Endodermal cell (in vitro differentiated cells): ENCODE measurements at regions not wholly inside any gene's neighbourhood (a gene's known extent, or its start where the extent isn't known, plus 50 kb on each side); places are given as distances from the start of the nearest gene placed in this dataset.

Source experiments
- DNase-seq: peaks from one replicate; pipeline ENCODE4 v3.0.0-alpha.2; 2017
- H3K27ac ChIP-seq: 2 replicates; pipeline ENCODE4 v1.5.1; 2013; ENCODE audit warnings: mild to moderate bottlenecking, low read depth, low read length, moderate library complexity
- H3K27me3 ChIP-seq: 2 replicates; pipeline ENCODE4 v1.6.1; 2013; ENCODE audit warnings: mild to moderate bottlenecking, low read length, moderate library complexity; ENCODE audit not compliant: insufficient read depth, control insufficient read depth, poor library complexity, severe bottlenecking
- H3K36me3 ChIP-seq: 2 replicates; pipeline ENCODE4 v1.7.0; 2013; ENCODE audit warnings: mild to moderate bottlenecking, low read length, moderate library complexity; ENCODE audit not compliant: control insufficient read depth, insufficient read depth
- H3K4me1 ChIP-seq: one replicate; pipeline ENCODE4 v1.7.0; 2013; ENCODE audit warnings: low read length; ENCODE audit not compliant: control insufficient read depth, insufficient read depth
- H3K4me3 ChIP-seq: 2 replicates; pipeline ENCODE4 v1.5.1; 2013; ENCODE audit warnings: mild to moderate bottlenecking, low read length, moderate library complexity
- H3K9ac ChIP-seq: 2 replicates; pipeline ENCODE4 v1.6.1; 2013; ENCODE audit warnings: mild to moderate bottlenecking, low read length, moderate library complexity; ENCODE audit not compliant: poor library complexity, severe bottlenecking; ENCODE audit errors: extremely low read depth
- H3K9me3 ChIP-seq: 2 replicates; pipeline ENCODE4 v1.6.1; 2013; ENCODE audit warnings: mild to moderate bottlenecking, low read length, moderate library complexity; ENCODE audit not compliant: control insufficient read depth
- H3K27ac Mint-ChIP-seq: 2 replicates; pipeline ENCODE4 v1.8.0; 2020; ENCODE audit warnings: mixed read lengths
- H3K27me3 Mint-ChIP-seq: 2 replicates; pipeline ENCODE4 v1.8.0; 2021; ENCODE audit warnings: mild to moderate bottlenecking, mixed read lengths; ENCODE audit not compliant: insufficient read depth
- H3K36me3 Mint-ChIP-seq: 2 replicates; pipeline ENCODE4 v1.8.0; 2020; ENCODE audit warnings: low read depth, mixed read lengths
- H3K4me1 Mint-ChIP-seq: 2 replicates; pipeline ENCODE4 v1.8.0; 2020; ENCODE audit warnings: mixed read lengths
- H3K4me3 Mint-ChIP-seq: 2 replicates; pipeline ENCODE4 v1.8.0; 2020; ENCODE audit warnings: mild to moderate bottlenecking, moderate library complexity, mixed read lengths
- H3K9me3 Mint-ChIP-seq: 2 replicates; pipeline ENCODE4 v1.8.0; 2020; ENCODE audit warnings: mild to moderate bottlenecking, mixed read lengths
- WGBS, 2 experiments: methylation state at CpG; one replicate each; pipeline versions ENCODE4 v1.1.5 to v1.1.7; 2013; ENCODE audit warnings: missing lambda C conversion rate in 2 of 2, mixed read lengths in 1 of 2; ENCODE audit not compliant: insufficient coverage in 1 of 2, insufficient read length in 1 of 2; 5-methylcytosine and 5-hydroxymethylcytosine counted together
- TF ChIP-seq, protein P1 (sequence below): fragments of 200-600 bp; sonication (generic); conservative IDR thresholded peaks from 2 replicates; pipeline ENCODE4 v1.5.0; 2021; ENCODE audit warnings: antibody characterized with exemption, mild to moderate bottlenecking

DNA sequence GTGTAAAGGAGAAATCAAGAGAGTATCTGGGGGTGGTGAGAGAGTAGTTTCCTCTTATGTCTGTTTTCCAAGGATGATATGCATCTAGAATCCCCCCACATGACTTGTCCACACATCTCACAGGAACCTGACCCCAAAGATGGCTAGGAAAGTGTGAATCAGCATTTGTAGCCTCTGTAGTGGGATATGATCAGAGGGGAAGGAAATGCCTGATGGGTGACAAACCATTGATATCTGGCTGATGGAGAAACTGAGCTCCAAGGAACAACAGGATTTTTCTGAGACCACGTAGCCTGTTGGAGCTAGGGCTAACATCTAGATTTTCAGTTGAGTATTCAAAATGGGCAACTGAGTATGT lies 369.4 kb downstream of the DDX10 start:
- no peak overlapping the region for H3K9ac ChIP-seq
- WGBS, 2 experiments = 83 to 89% methylated on average over 1 of the region's 1 CpG
- no peak overlapping the region for H3K4me3 ChIP-seq
- Mint-ChIP-seq H3K36me3 (no peaks in the 10 kb centered on the region), H3K4me3 (no peak overlapping the region), H3K27ac (no peak overlapping the region), H3K9me3 (no peaks in the 10 kb centered on the region), H3K27me3 (no peaks in the 10 kb centered on the region), H3K4me1 (peaks cover 1% of the 10 kb centered on the region)
- no peak for DNase-seq
- H3K9me3 ChIP-seq = no peaks in the 10 kb centered on the region
- TF ChIP-seq, protein P1, sequence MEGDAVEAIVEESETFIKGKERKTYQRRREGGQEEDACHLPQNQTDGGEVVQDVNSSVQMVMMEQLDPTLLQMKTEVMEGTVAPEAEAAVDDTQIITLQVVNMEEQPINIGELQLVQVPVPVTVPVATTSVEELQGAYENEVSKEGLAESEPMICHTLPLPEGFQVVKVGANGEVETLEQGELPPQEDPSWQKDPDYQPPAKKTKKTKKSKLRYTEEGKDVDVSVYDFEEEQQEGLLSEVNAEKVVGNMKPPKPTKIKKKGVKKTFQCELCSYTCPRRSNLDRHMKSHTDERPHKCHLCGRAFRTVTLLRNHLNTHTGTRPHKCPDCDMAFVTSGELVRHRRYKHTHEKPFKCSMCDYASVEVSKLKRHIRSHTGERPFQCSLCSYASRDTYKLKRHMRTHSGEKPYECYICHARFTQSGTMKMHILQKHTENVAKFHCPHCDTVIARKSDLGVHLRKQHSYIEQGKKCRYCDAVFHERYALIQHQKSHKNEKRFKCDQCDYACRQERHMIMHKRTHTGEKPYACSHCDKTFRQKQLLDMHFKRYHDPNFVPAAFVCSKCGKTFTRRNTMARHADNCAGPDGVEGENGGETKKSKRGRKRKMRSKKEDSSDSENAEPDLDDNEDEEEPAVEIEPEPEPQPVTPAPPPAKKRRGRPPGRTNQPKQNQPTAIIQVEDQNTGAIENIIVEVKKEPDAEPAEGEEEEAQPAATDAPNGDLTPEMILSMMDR = no peak
- peaks cover 3% of the 10 kb centered on the region for H3K4me1 ChIP-seq
- no peaks in the 10 kb centered on the region for H3K36me3 ChIP-seq
- no peaks in the 10 kb centered on the region for H3K27me3 ChIP-seq
- H3K27ac ChIP-seq = no peak overlapping the region

DNA sequence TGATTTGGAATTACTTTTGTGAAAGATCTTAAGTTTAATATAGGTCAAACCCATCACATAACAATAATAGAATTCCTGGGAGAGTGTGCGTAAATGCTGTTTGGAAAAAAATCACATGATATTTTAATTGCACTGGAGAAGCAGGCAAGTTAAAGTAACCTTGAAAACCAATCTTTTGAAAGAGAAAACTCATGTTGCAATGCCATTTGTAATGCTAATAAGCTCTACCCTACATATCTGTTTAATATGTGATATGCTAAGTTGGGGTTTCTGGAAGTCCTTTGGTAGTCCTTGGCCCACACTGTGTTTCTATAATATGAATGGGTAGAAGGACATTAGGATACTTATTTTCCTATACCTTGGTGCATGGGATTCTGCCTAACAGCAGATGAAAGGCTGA lies 370.4 kb downstream of the DDX10 start:
- no peak for DNase-seq
- no peaks in the 10 kb centered on the region for H3K27me3 ChIP-seq
- H3K9me3 ChIP-seq = no peaks in the 10 kb centered on the region
- Mint-ChIP-seq H3K27ac (no peak overlapping the region), H3K27me3 (no peaks in the 10 kb centered on the region), H3K9me3 (no peaks in the 10 kb centered on the region), H3K36me3 (no peaks in the 10 kb centered on the region), H3K4me1 (peaks cover 1% of the 10 kb centered on the region), H3K4me3 (no peak overlapping the region)
- no peak overlapping the region for H3K4me3 ChIP-seq
- H3K27ac ChIP-seq = no peak overlapping the region
- no CpG with 5 or more reads among the region's 1 CpG for WGBS, 2 experiments
- no peak overlapping the region for H3K9ac ChIP-seq
- H3K4me1 ChIP-seq = peaks cover 3% of the 10 kb centered on the region
- no peaks in the 10 kb centered on the region for H3K36me3 ChIP-seq
- TF ChIP-seq, protein P1 = no peak

DNA sequence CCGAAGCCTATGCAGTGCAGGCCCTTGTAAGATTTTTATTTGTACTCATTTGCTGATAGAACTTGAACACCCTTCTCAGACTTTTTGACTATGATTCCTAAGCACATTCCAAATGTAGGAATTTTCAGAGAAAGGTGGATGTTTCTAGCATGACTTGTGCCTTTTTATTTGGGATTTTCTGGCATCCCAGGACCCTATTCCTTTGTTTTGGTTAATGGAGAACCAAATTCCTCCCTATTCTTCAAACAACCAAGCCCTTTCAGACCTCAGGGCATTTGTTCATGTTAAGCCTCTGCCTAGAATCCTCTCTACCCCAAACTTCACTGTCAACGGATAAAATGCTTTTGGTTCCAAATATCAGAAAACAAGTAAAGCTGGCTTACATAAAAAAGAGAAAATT lies 371.1 kb downstream of the DDX10 start:
- Histone ChIP-seq H3K36me3 (no peaks in the 10 kb centered on the region), H3K4me3 (no peak overlapping the region), H3K9me3 (no peaks in the 10 kb centered on the region), H3K27me3 (no peaks in the 10 kb centered on the region), H3K27ac (no peak overlapping the region), H3K4me1 (peaks cover 3% of the 10 kb centered on the region), H3K9ac (no peak overlapping the region)
- Mint-ChIP-seq H3K27me3 (no peaks in the 10 kb centered on the region), H3K4me1 (peaks cover 1% of the 10 kb centered on the region), H3K36me3 (no peaks in the 10 kb centered on the region), H3K9me3 (no peaks in the 10 kb centered on the region), H3K27ac (no peak overlapping the region), H3K4me3 (no peak overlapping the region)
- no peak for DNase-seq
- TF ChIP-seq, protein P1 = no peak
- 81% methylated on average over 2 of the region's 2 CpGs; no CpG with 5 or more reads in 1 of the 2 experiments for WGBS, 2 experiments
